ENCODE measurements at regions not wholly inside any gene's neighbourhood (a gene's known extent, or its start where the extent isn't known, plus 50 kb on each side); places are given as distances from the start of the nearest gene placed in this dataset.

DNA sequence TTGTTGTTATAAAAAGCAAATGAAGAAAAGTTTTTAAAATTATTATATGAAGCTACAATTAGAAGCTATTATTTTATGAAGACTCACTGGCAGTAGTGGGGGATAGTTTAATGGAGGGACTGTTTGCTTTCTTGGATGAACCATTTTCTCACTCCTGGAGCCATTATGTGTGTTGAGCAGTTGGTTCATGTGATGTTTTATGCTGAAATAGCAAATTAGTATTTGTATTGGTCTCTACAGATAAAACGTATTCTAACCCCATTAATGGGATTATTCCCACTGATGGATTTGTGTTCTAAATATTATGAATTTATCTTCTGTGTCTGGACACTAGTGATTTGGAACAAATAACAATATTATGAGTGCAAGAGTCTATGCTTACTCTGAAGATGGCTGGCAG lies 507.5 kb upstream of the FSHR start:
- Histone ChIP-seq H3K79me2 (ENCODE audit: insufficient read depth, low read length) (no peaks in the 10 kb centered on the region), H3K23me2 (ENCODE audit: insufficient read length, low read depth, low read length, poor library complexity, severe bottlenecking) (no peaks in the 10 kb centered on the region), H4K8ac (replicated peaks; ENCODE audit: insufficient read length, low read depth, low read length) (no peak overlapping the region), H3K18ac (ENCODE audit: insufficient read length, low read depth, low read length) (no peak overlapping the region), H2AFZ (ENCODE audit: low read length) (no peak overlapping the region), H2BK12ac (ENCODE audit: insufficient read length, low read depth, low read length) (no peak overlapping the region), H3K9ac (ENCODE audit: extremely low read depth, insufficient read length, low read length) (no peak overlapping the region), H3K27ac (ENCODE audit: insufficient read length, low read depth, low read length) (no peak overlapping the region), H2BK15ac (ENCODE audit: low read depth, low read length) (no peak overlapping the region), H4K20me1 (ENCODE audit: control insufficient read depth, insufficient read depth, insufficient read length) (no peaks in the 10 kb centered on the region), H2BK20ac (ENCODE audit: low read depth, low read length, poor library complexity, severe bottlenecking) (no peak overlapping the region), H4K91ac (ENCODE audit: insufficient read length, low read depth, low read length) (no peak overlapping the region), H3K4ac (ENCODE audit: low read depth, low read length) (no peak overlapping the region), H3K56ac (ENCODE audit: insufficient read length, low read depth, low read length) (no peak overlapping the region), H2AK5ac (ENCODE audit: insufficient read length, low read length) (no peak overlapping the region), H3K79me1 (ENCODE audit: insufficient read depth, low read depth, low read length, poor library complexity, severe bottlenecking) (no peaks in the 10 kb centered on the region), H3K14ac (ENCODE audit: insufficient read depth, low read length) (no peak overlapping the region), H2BK120ac (ENCODE audit: low read depth, low read length, poor library complexity, severe bottlenecking) (no peak overlapping the region), H3K4me1 (ENCODE audit: insufficient read depth, low read length) (no peaks in the 10 kb centered on the region), H3K27me3 (ENCODE audit: insufficient read depth, low read length) (no peaks in the 10 kb centered on the region), H2BK5ac (ENCODE audit: insufficient read length, low read length) (no peak overlapping the region), H3K9me3 (ENCODE audit: control insufficient read depth, low read depth, low read length) (no peaks in the 10 kb centered on the region), H3K4me2 (ENCODE audit: insufficient read depth, insufficient read length, low read length) (no peak overlapping the region), H3T11ph (ENCODE audit: low read length) (no peak overlapping the region), H3K23ac (ENCODE audit: insufficient read length, low read depth, low read length) (no peak overlapping the region), H4K5ac (ENCODE audit: insufficient read length, low read depth, low read length) (no peak overlapping the region)
- Mint-ChIP-seq H3K4me3 (no peak overlapping the region), H3K27ac (no peak overlapping the region), H3K9me3 (no peaks in the 10 kb centered on the region), H3K4me1 (no peaks in the 10 kb centered on the region), H3K36me3 (ENCODE audit: insufficient read depth in 1 of 3, low read depth in 3 of 3) (no peaks in the 10 kb centered on the region), H3K27me3 (ENCODE audit: low read depth) (no peaks in the 10 kb centered on the region)
- no peak for DNase-seq
- TF ChIP-seq, protein P1, sequence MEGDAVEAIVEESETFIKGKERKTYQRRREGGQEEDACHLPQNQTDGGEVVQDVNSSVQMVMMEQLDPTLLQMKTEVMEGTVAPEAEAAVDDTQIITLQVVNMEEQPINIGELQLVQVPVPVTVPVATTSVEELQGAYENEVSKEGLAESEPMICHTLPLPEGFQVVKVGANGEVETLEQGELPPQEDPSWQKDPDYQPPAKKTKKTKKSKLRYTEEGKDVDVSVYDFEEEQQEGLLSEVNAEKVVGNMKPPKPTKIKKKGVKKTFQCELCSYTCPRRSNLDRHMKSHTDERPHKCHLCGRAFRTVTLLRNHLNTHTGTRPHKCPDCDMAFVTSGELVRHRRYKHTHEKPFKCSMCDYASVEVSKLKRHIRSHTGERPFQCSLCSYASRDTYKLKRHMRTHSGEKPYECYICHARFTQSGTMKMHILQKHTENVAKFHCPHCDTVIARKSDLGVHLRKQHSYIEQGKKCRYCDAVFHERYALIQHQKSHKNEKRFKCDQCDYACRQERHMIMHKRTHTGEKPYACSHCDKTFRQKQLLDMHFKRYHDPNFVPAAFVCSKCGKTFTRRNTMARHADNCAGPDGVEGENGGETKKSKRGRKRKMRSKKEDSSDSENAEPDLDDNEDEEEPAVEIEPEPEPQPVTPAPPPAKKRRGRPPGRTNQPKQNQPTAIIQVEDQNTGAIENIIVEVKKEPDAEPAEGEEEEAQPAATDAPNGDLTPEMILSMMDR (conservative IDR thresholded peaks at IDR 0.05), result no peak
- no CpG with 5 or more reads among the region's 1 CpG for WGBS (ENCODE audit: extremely low coverage, insufficient read length, low lambda C conversion rate)
